Ovary (tissue), 7 donors: ENCODE measurements at regions not wholly inside any gene's neighbourhood (a gene's known extent, or its start where the extent isn't known, plus 50 kb on each side); places are given as distances from the start of the nearest gene placed in this dataset.

Source experiments
- DNase-seq, 5 donors: peaks; one replicate each; pipeline ENCODE4 v3.0.0-alpha.2; 2019 to 2020
- H3K27ac ChIP-seq, 2 donors: fragments of 200-600 bp; one replicate each; pipeline versions ENCODE4 v1.5.1 to v1.8.0; 2019 to 2022
- H3K27me3 ChIP-seq: fragments of 200-600 bp; one replicate; pipeline ENCODE4 v1.8.0; 2022
- H3K36me3 ChIP-seq: fragments of 200-600 bp; sonication (generic); one replicate; pipeline ENCODE4 v1.5.1; 2019
- H3K4me1 ChIP-seq: one replicate; pipeline ENCODE4 v1.8.1; 2013; ENCODE audit warnings: mild to moderate bottlenecking, moderate library complexity; ENCODE audit not compliant: insufficient read depth
- H3K4me3 ChIP-seq: fragments of 200-600 bp; sonication (generic); one replicate; pipeline ENCODE4 v1.5.1; 2017
- H3K9me3 ChIP-seq, 2 donors: fragments of 200-600 bp in 1 of 2; sonication (generic) in 1 of 2; one replicate each; pipeline versions ENCODE4 v1.5.1 to v1.8.1; 2013 to 2019; ENCODE audit warnings: mild to moderate bottlenecking in 1 of 2, moderate library complexity in 1 of 2
- EP300 ChIP-seq: sonication (generic); formaldehyde crosslinking; IDR thresholded peaks from one replicate; pipeline ENCODE4 v1.6.1; 2017; ENCODE audit warnings: antibody characterized with exemption
- POLR2A ChIP-seq: fragments of 450-650 bp; IDR thresholded peaks from one replicate; pipeline ENCODE4 v1.6.1; 2017; ENCODE audit warnings: antibody characterized with exemption, mild to moderate bottlenecking, moderate library complexity
- WGBS, 3 donors: extraction: QIAGEN DNeasy Blood & Tissue Kit in 1 of 3; methylation state at CpG; one replicate each; pipeline versions ENCODE4 v1.1.5 to v1.1.7; 2013 to 2017; 5-methylcytosine and 5-hydroxymethylcytosine counted together
- intact Hi-C, 4 donors: fragments of 100-400 bp; cut with DNase I; formaldehyde crosslinking; loops; one replicate each; pipeline versions ENCODE4 v1.11.0 to v1.15.1; 2022 to 2023
- TF ChIP-seq, protein P1 (sequence below), 3 donors: fragments of 450-650 bp in 2 of 3; fragments of 200-600 bp in 1 of 3; IDR thresholded peaks; one replicate each; pipeline versions ENCODE4 v1.5.1 to v1.8.0; 2016 to 2022; ENCODE audit warnings: antibody characterized with exemption in 3 of 3, mild to moderate bottlenecking in 1 of 3
- donor health status: DM: no; HTN: no; CAD: no; lungs with moderate emphysema.
- donor health status: DM: no; HTN: no; CAD: no.
- donor health status: Bipolar disorder and iron deficiency.
- donor health status: DM: no; HTN: no; CAD: no.
- donor health status: DM: yes; HTN: yes; CAD: no.

DNA sequence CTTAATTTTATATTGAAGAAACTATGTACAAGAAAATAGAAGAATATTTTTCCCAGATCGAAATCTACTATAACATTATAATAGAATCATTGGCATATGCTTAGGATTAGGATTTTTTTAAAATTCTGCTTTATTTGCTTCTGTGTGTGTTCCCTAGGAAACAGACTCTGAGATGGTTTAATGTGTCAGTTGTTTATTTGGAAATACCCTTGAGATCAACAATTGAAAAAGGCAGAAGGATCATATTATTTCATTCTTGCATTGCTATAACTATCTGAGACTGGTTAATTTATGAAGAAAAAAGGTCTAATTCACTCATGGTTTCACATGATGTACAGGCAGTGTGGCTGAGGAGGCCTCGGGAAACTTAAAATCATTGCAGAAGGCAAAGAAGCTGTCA lies 622.6 kb downstream of the PRR16 start:
- 83 to 90% (median 87%) methylated on average over 2 of the region's 2 CpGs for WGBS, 3 donors
- Histone ChIP-seq H3K27ac (no peak overlapping the region), H3K36me3 (no peaks in the 10 kb centered on the region), H3K27me3 (no peaks in the 10 kb centered on the region), H3K4me3 (no peak overlapping the region), H3K9me3 (no peaks in the 10 kb centered on the region), H3K4me1 (no peaks in the 10 kb centered on the region)
- TF ChIP-seq, protein P1, sequence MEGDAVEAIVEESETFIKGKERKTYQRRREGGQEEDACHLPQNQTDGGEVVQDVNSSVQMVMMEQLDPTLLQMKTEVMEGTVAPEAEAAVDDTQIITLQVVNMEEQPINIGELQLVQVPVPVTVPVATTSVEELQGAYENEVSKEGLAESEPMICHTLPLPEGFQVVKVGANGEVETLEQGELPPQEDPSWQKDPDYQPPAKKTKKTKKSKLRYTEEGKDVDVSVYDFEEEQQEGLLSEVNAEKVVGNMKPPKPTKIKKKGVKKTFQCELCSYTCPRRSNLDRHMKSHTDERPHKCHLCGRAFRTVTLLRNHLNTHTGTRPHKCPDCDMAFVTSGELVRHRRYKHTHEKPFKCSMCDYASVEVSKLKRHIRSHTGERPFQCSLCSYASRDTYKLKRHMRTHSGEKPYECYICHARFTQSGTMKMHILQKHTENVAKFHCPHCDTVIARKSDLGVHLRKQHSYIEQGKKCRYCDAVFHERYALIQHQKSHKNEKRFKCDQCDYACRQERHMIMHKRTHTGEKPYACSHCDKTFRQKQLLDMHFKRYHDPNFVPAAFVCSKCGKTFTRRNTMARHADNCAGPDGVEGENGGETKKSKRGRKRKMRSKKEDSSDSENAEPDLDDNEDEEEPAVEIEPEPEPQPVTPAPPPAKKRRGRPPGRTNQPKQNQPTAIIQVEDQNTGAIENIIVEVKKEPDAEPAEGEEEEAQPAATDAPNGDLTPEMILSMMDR (IDR thresholded peaks at IDR 0.05): no peak
- TF ChIP-seq POLR2A: no peak
- no peak for TF ChIP-seq EP300
- intact Hi-C loops: no loop called here
- no peak for DNase-seq

DNA sequence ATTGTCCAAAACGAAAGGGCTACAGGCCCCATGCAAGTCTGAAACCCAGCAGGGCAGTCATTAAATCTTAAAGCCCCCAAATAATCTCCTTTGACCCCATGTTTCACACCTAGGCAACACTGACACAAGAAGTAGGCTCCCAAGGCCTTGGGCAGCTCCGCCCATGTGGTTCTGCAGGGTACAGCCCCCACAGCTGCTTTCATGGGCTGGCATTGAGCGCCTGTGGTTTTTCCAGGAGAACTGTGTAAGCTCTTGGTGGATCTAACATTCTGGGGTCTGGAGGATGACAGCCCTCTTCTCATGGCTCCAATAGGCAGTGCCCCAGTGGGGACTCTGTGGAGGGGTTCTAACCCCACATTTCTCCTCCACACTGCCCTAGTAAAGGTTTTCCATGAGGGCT lies 623.5 kb downstream of the PRR16 start:
- Histone ChIP-seq H3K4me3 (no peak overlapping the region), H3K27me3 (no peaks in the 10 kb centered on the region), H3K4me1 (no peaks in the 10 kb centered on the region), H3K9me3 (no peaks in the 10 kb centered on the region), H3K36me3 (no peaks in the 10 kb centered on the region), H3K27ac (no peak overlapping the region)
- no peak for TF ChIP-seq EP300
- TF ChIP-seq POLR2A: no peak
- TF ChIP-seq, protein P1 (IDR thresholded peaks at IDR 0.05): no peak
- 78 to 92% (median 90%) methylated on average over 3 of the region's 3 CpGs for WGBS, 3 donors
- DNase-seq: no peak
- intact Hi-C loops: no loop called here

DNA sequence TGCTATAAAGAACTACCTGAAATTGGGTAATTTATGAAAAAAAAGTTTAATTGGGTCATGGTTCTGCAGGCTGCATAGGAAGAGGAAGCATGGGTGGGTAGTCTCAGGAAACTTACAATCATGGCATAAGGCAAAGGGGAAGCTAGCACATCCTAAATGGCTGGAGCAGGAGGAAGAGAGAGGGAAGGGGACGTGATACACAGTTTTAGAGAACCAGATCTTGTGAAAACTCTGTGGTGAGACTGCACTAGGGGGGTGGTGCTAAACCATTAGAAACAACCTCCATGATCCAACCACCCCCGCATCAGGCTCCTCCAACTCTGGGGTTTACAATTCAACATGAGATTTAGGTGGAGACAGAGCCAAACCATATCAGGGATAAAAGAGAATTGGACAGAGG lies 624.2 kb downstream of the PRR16 start:
- Histone ChIP-seq H3K4me3 (no peak overlapping the region), H3K27ac (no peak overlapping the region), H3K4me1 (no peaks in the 10 kb centered on the region), H3K27me3 (no peaks in the 10 kb centered on the region), H3K9me3 (no peaks in the 10 kb centered on the region), H3K36me3 (no peaks in the 10 kb centered on the region)
- intact Hi-C loops: no loop called here
- WGBS, 3 donors: 74 to 79% (median 79%) methylated on average over 2 of the region's 2 CpGs
- TF ChIP-seq EP300 (no peak), POLR2A (no peak)
- TF ChIP-seq, protein P1 (IDR thresholded peaks at IDR 0.05): no peak
- DNase-seq: no peak

DNA sequence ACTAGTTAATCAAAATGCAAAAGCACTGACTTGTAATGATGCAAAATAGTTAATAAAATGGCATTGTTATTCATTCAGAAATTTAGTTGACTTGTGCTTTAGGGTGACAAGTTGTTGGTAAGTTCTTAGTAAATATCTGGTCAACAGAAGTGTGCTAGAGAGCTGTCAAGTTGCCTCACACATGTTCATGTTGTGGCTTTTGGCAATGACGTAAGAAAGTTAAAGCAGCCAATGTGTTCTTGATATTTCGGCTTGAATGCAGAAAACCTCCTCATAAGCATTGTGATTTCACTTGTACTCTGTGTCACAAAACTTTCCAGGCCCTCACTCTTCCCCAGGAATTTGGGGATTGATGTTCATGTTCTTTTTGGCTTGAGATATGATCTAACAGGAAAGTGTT lies 626.7 kb downstream of the PRR16 start:
- H3K27me3 ChIP-seq: no peaks in the 10 kb centered on the region
- no peak for DNase-seq

DNA sequence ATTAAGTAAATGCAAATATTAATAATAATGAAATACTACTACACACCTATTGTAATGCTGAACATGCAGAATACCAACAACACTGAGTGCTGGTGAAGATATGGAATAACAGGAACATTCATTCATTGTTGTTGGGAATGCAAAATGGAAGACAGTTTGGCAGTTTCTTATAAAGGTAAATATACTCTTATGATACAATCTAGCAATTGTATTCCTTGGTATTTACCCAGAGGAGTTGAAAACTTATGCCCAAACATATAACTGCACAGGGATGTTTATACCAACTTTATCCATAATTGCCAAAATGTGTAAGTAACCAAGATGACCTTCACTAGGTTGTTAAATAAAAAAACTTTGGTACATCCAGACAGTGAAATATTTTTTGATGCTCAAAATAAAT lies 636.8 kb downstream of the PRR16 start:
- no peak for DNase-seq
- H3K27ac ChIP-seq: no peak overlapping the region
- H3K36me3 ChIP-seq: no peaks in the 10 kb centered on the region
- H3K9me3 ChIP-seq: no peaks in the 10 kb centered on the region
- no peak for TF ChIP-seq POLR2A
- TF ChIP-seq, protein P1 (IDR thresholded peaks at IDR 0.05): no peak
- no peak for TF ChIP-seq EP300
- no peak overlapping the region for H3K4me3 ChIP-seq
- H3K27me3 ChIP-seq: no peaks in the 10 kb centered on the region
- intact Hi-C loops: no loop called here
- H3K4me1 ChIP-seq: no peaks in the 10 kb centered on the region

More for the DNA sequence above, 626.7 kb downstream of the PRR16 start:
- no peaks in the 10 kb centered on the region for H3K36me3 ChIP-seq
- no peaks in the 10 kb centered on the region for H3K9me3 ChIP-seq
- H3K4me3 ChIP-seq: no peak overlapping the region
- WGBS, 3 donors: 42 to 78% (median 48%) methylated on average over 2 of the region's 2 CpGs
- H3K27ac ChIP-seq: no peak overlapping the region
- no peak for TF ChIP-seq EP300
- H3K4me1 ChIP-seq: no peaks in the 10 kb centered on the region
- intact Hi-C loops: no loop called here
